MV-4-11 (cell line): ENCODE measurements at regions not wholly inside any gene's neighbourhood (a gene's known extent, or its start where the extent isn't known, plus 50 kb on each side); places are given as distances from the start of the nearest gene placed in this dataset.

Experiments
- DNase-seq: peaks from one replicate; lab custom pipeline; 2025; lab: John Stamatoyannopoulos, UW

- DNase-seq = no peak
Observed at GRCh38 chr22:47445212-47445611, 682.8 kb downstream of the TBC1D22A start.

- DNase-seq = no peak
Observed at GRCh38 chr22:47444746-47445065, 682.3 kb downstream of the TBC1D22A start.

GRCh38 chr22:47443836-47444745, 681.6 kb downstream of the TBC1D22A start:
- DNase-seq = no peak

GRCh38 chr22:47442821-47443220, 680.4 kb downstream of the TBC1D22A start:
- DNase-seq = no peak

GRCh38 chr22:47439643-47440265, 677.3 kb downstream of the TBC1D22A start:
- no peak for DNase-seq

GRCh38 chr22:47437636-47438035, 675.2 kb downstream of the TBC1D22A start:
- no peak for DNase-seq

GRCh38 chr22:47437110-47437509, 674.7 kb downstream of the TBC1D22A start:
- DNase-seq = peak; percentile 51

- no peak for DNase-seq
Observed at GRCh38 chr22:47435826-47436225, 673.4 kb downstream of the TBC1D22A start.

GRCh38 chr22:47435204-47435487, 672.7 kb downstream of the TBC1D22A start:
- no peak for DNase-seq

GRCh38 chr22:47434336-47435203, 672.1 kb downstream of the TBC1D22A start:
- DNase-seq = no peak

- DNase-seq = no peak
Observed at GRCh38 chr22:47433627-47434026, 671.2 kb downstream of the TBC1D22A start.

GRCh38 chr22:47432683-47433082, 670.2 kb downstream of the TBC1D22A start:
- DNase-seq = no peak

- no peak for DNase-seq
Observed at GRCh38 chr22:47423861-47424820, 661.7 kb downstream of the TBC1D22A start.

- no peak for DNase-seq
Observed at GRCh38 chr22:47423266-47423665, 660.8 kb downstream of the TBC1D22A start.

- no peak for DNase-seq
Observed at GRCh38 chr22:47422736-47423135, 660.3 kb downstream of the TBC1D22A start.

GRCh38 chr22:47421846-47422245, 659.4 kb downstream of the TBC1D22A start:
- no peak for DNase-seq

GRCh38 chr22:47420211-47420610, 657.8 kb downstream of the TBC1D22A start:
- DNase-seq = no peak

- DNase-seq = no peak
Observed at GRCh38 chr22:47419239-47419638, 656.8 kb downstream of the TBC1D22A start.

- no peak for DNase-seq
Observed at GRCh38 chr22:47417699-47418098, 655.2 kb downstream of the TBC1D22A start.

GRCh38 chr22:47411006-47411405, 648.6 kb downstream of the TBC1D22A start:
- DNase-seq = no peak

- DNase-seq = no peak
Observed at GRCh38 chr22:47409539-47410275, 647.3 kb downstream of the TBC1D22A start.
